ENCODE measurements at regions not wholly inside any gene's neighbourhood (a gene's known extent, or its start where the extent isn't known, plus 50 kb on each side); places are given as distances from the start of the nearest gene placed in this dataset.

GRCh38 chr1:81439046-81439823 is 361.5 kb upstream of the ADGRL2 start:
- TF ChIP-seq NFIC (IDR thresholded peaks at IDR 0.05) (no peak), RAD21 (IDR thresholded peaks at IDR 0.05; ENCODE audit: low read depth) (no peak), CREB1 (IDR thresholded peaks at IDR 0.05; ENCODE audit: low read depth) (no peak), EP300 (IDR thresholded peaks at IDR 0.05; ENCODE audit: borderline replicate concordance) (no peak), MAX (IDR thresholded peaks at IDR 0.05) (no peak), FOXM1 (IDR thresholded peaks at IDR 0.05; ENCODE audit: borderline replicate concordance, low read depth) (no peak), ZBTB7A (IDR thresholded peaks at IDR 0.05; ENCODE audit: low read depth) (no peak), TEAD4 (IDR thresholded peaks at IDR 0.05) (no peak), CEBPB (IDR thresholded peaks at IDR 0.05) (no peak), REST (IDR thresholded peaks at IDR 0.05; ENCODE audit: low read depth) (no peak), TAF1 (IDR thresholded peaks at IDR 0.05; ENCODE audit: low read depth) (no peak), USF1 (IDR thresholded peaks at IDR 0.05) (no peak), YY1 (IDR thresholded peaks at IDR 0.05; ENCODE audit: low read depth) (no peak), EGR1 (IDR thresholded peaks at IDR 0.05) (no peak)

GRCh38 chr1:81437649-81438048 is 363.1 kb upstream of the ADGRL2 start:
- no peak for TF ChIP-seq NFIC (IDR thresholded peaks at IDR 0.05)
- TF ChIP-seq CREB1 (IDR thresholded peaks at IDR 0.05; ENCODE audit: low read depth): no peak
- no peak for TF ChIP-seq CEBPB (IDR thresholded peaks at IDR 0.05)

GRCh38 chr1:81437213-81437612 is 363.5 kb upstream of the ADGRL2 start:
- no peak for TF ChIP-seq EP300 (IDR thresholded peaks at IDR 0.05; ENCODE audit: borderline replicate concordance)

GRCh38 chr1:81435175-81435574 is 365.6 kb upstream of the ADGRL2 start:
- TF ChIP-seq TEAD4 (IDR thresholded peaks at IDR 0.05) (no peak), USF1 (IDR thresholded peaks at IDR 0.05) (no peak), EP300 (IDR thresholded peaks at IDR 0.05; ENCODE audit: borderline replicate concordance) (no peak), YY1 (IDR thresholded peaks at IDR 0.05; ENCODE audit: low read depth) (no peak), ZBTB7A (IDR thresholded peaks at IDR 0.05; ENCODE audit: low read depth) (no peak), NFIC (IDR thresholded peaks at IDR 0.05) (no peak), RAD21 (IDR thresholded peaks at IDR 0.05; ENCODE audit: low read depth) (no peak), TCF12 (IDR thresholded peaks at IDR 0.05; ENCODE audit: low read depth) (no peak), FOXM1 (IDR thresholded peaks at IDR 0.05; ENCODE audit: borderline replicate concordance, low read depth) (no peak), CEBPB (IDR thresholded peaks at IDR 0.05) (no peak), MAX (IDR thresholded peaks at IDR 0.05) (no peak), CREB1 (IDR thresholded peaks at IDR 0.05; ENCODE audit: low read depth) (no peak), EGR1 (IDR thresholded peaks at IDR 0.05) (no peak), REST (IDR thresholded peaks at IDR 0.05; ENCODE audit: low read depth) (no peak), TAF1 (IDR thresholded peaks at IDR 0.05; ENCODE audit: low read depth) (no peak)

- no peak for TF ChIP-seq EP300 (IDR thresholded peaks at IDR 0.05; ENCODE audit: borderline replicate concordance)
- no peak for TF ChIP-seq RAD21 (IDR thresholded peaks at IDR 0.05; ENCODE audit: low read depth)
- TF ChIP-seq TCF12 (IDR thresholded peaks at IDR 0.05; ENCODE audit: low read depth): no peak
- TF ChIP-seq TEAD4 (IDR thresholded peaks at IDR 0.05): no peak
- TF ChIP-seq TAF1 (IDR thresholded peaks at IDR 0.05; ENCODE audit: low read depth): no peak
- no peak for TF ChIP-seq EGR1 (IDR thresholded peaks at IDR 0.05)
- TF ChIP-seq CEBPB (IDR thresholded peaks at IDR 0.05): no peak
- no peak for TF ChIP-seq CREB1 (IDR thresholded peaks at IDR 0.05; ENCODE audit: low read depth)
- TF ChIP-seq ZBTB7A (IDR thresholded peaks at IDR 0.05; ENCODE audit: low read depth): no peak
- no peak for TF ChIP-seq NFIC (IDR thresholded peaks at IDR 0.05)
- no peak for TF ChIP-seq YY1 (IDR thresholded peaks at IDR 0.05; ENCODE audit: low read depth)
- no peak for TF ChIP-seq MAX (IDR thresholded peaks at IDR 0.05)
- TF ChIP-seq REST (IDR thresholded peaks at IDR 0.05; ENCODE audit: low read depth): no peak
- TF ChIP-seq FOXM1 (IDR thresholded peaks at IDR 0.05; ENCODE audit: borderline replicate concordance, low read depth): no peak
- no peak for TF ChIP-seq USF1 (IDR thresholded peaks at IDR 0.05)
These were observed 367.1 kb upstream of the ADGRL2 start for GRCh38 chr1:81433676-81434075.
